ENCODE measurements at regions not wholly inside any gene's neighbourhood (a gene's known extent, or its start where the extent isn't known, plus 50 kb on each side); places are given as distances from the start of the nearest gene placed in this dataset.
"Not testable (repeated sequence)": the region's sequence is repeated elsewhere in the genome, so short reads cannot be mapped to it uniquely, and the experiment has no call there.

DNA sequence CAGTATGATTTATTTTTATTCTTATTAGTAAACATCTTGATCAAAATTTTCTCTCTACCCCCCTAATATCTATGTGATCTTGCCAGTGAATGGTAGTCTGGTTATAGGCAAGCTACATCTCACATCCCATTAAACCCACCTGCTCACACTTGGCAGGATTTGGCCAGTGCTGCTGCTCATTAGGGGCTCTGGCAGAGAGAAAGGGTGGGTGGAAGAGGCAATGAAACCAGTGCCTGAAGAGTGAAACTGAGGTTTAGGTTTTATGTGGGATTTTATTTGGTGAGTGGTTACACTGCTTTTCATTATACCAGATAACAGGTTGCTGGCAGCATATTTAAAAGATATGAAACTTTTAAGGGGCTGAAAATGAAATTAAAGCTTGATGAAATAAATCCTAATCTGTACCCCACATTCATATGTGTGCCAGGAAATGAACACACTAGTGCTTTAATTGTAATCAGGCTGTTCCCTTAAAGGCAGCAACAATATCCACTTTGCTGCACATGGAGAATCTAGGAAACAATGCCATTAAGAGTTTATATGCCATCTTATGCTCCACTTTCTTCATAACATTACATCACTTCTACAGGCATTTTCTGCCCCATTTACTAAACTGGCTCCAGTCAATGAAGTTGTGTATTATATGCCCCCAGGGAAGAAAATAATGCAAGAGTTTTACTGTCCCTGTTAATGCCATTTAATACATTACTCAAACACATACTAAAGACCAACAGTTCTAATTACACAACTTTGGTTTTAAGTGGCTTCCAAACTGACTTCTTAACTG lies 688.7 kb downstream of the MECOM start:
- DNase-seq, result peak; percentile 41

GRCh38 chr3:168973897-168974296 lies 689.6 kb downstream of the MECOM start:
- no peak for DNase-seq

- DNase-seq, result no peak
Observed at GRCh38 chr3:168973206-168973605, 690.3 kb downstream of the MECOM start.

DNA sequence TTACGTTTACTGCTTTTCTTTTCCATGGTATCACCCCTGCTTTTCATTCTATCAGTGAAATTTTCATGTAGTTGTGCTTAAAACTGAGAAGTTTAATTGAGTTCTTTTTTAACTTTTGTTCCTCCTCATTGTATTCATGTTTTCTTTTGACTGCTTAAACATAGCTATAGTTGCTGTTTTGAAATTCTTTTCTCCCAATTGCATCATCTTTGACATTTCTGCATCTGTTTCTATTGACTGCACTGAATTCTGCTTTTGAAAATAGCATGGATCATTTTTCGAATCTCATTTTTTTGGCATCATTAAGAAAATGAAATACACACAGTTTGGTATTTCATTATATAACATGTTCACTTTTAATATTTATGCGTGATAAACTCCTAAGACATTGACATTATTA lies 694.9 kb downstream of the MECOM start:
- DNase-seq, result no peak

DNA sequence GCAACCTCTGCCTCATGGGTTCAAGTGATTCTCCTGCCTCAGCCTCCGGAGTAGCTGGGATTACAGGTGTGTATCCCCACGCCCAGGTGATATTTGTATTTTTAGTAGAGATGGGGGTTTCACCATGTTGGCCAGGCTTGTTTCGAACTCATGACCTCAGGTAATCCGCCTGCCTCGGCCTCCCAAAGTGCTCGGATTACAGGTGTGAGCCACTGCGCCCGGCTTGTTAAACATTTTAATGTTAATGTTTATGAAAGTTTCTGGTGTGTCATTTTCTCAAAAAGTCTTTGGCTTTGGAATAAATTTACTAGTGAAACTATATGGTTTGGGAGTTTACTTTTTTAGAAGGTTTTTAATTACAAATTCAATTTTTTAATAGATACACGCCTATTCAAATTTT lies 698.8 kb downstream of the MECOM start:
- DNase-seq, result no peak

- DNase-seq, result no peak
Observed at GRCh38 chr3:168961271-168961670, 702.2 kb downstream of the MECOM start.

DNA sequence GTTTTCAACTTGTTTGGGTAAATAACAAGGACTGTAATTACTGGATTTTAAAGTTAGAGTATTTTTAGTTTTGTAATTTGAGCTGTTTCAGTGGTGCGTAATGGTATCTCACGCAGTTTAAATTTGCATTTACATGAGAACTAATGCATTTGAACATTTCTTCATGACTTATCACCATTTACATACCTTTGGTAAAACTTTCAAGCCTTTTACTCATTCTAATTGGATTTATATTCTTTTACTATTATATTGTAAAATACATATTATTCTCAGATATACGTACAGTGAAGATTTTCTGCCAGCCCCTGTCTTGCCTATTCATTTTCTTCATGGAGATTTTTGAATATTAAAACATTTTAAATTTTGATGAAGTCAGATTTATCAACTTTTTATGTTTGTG lies 703.8 kb downstream of the MECOM start:
- no peak for DNase-seq

- no peak for DNase-seq
Observed at GRCh38 chr3:168958466-168958865, 705.0 kb downstream of the MECOM start.

DNA sequence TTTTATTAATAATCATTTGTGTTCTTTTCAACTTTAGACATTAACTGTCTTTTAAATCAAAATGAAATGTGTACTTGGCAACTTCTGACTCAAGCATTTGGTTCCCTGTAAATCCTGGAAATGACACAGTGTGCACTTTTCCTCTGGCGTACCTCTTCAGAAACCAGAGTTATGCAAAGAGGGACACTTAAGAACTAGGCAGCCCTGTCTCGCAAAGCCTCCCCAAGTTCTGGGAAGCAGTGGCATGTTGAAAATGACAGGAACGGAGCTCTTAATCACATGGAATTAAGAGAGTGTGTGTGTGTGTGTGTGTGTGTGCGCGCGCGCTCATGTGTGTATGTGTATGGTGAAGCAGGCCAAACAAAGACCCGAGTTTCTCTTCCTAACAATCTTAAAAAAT lies 707.4 kb downstream of the MECOM start:
- no peak for DNase-seq

GRCh38 chr3:168952551-168952950 lies 711.0 kb downstream of the MECOM start:
- peak; percentile 65 for DNase-seq

DNA sequence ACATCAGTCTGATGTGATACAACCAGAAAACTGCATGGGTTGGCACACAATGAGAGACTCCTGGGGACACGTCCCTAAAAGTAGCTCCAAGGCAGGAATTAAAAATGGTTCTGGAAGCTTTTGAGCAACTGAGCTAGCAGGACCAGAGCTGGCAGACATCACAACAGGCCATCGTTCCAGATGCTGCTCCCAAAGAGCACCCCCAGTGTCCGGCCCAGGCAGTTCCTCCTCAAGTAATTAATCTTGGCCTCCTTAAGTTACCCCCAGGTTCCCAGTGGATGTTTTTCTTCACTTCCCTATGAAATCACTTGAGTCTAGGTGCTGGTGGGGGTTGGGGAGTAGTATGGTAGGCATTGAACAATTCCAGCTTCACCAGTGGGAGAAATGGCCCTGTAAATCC lies 711.6 kb downstream of the MECOM start:
- no peak for DNase-seq

- no peak for DNase-seq
Observed at GRCh38 chr3:168951368-168951767, 712.1 kb downstream of the MECOM start.

GRCh38 chr3:168950622-168951021 lies 712.9 kb downstream of the MECOM start:
- no peak for DNase-seq

DNA sequence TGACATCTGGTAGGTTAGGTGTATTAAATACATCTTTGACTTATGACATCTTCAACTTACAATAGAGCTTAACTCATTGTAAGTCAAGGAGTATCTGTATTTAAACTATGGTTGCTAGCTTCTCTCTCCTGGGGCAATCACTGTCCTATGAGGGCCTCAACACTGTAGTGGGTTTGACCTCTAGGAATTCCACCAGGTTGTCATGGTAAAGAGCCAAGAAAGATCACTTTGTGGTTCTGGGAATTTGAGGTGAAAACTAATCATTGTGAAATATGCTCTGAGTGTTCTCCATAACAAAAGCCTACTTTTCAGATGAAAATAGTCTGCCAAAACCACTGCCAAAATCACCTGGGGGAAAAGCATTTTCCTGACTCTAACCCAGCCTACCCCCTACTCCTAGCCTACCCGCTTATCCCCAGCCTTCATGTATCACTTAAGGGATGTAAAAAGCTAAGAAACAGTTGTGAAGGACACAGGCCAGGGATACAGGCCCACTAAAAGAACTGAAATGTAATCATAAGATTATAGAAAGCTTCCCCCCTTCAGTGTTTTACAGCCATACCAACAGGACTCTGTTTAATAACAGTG lies 723.8 kb downstream of the MECOM start:
- DNase-seq, result no peak

- DNase-seq, result no peak
Observed at GRCh38 chr3:168933614-168934013, 729.9 kb downstream of the MECOM start.

DNA sequence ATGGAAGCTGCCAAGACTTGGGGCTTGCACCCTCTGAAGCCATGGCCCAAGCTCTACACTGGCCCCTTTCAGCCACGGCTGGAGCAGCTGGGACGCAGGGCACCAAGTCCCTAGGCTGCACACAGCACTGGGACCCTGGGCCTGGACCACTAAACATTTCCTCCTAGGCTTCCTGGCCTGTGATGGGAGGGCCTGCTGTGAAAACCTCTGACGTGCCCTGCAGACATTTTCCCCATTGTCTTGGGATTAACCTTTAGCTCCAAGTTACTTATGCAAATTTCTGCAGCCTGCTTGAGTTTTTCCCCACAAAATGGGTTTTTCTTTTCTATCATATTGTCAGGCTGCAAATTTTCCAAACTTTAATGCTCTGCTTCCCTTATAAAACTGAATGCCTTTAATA lies 733.5 kb downstream of the MECOM start:
- not testable (repeated sequence) for DNase-seq

- DNase-seq, result no peak
Observed at GRCh38 chr3:168926426-168926825, 737.1 kb downstream of the MECOM start.

DNA sequence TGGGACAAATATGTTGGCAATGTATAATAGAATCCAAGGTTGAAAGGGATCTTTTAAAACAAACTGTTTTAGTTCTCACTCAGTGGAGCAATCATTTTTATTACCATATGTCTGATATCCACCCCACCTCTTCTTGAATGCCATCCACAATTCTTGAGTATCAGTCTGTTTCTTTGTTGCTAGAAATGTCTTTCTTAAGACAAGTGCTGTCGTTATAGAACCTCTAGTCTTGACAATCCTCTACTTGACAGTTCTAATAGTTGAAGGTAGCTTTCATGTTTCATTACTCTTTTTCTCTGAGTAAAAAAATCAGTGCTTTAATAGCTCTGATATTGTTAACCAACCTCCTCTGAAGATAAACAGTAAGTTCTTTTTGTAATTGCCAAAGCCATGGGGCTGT lies 737.9 kb downstream of the MECOM start:
- no peak for DNase-seq

- no peak for DNase-seq
Observed at GRCh38 chr3:168914662-168915061, 748.9 kb downstream of the MECOM start.

DNA sequence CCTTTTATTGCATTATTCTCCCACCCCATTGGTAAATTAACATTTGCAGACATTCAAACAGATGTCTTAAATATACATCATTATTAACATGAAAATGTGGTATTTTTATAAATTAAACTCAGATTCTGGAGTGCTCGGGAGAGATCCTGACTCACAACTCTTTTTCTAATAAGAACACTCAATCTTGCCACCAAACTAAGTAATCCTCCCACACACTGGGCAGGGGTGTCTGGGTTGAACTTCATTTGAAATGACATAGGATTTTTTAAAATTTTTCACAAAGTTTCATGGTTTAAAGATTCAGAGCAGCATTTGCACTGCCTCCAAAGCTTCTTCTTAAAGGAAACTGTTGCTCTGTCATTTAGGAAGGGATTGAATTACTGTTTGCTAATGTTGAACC lies 754.3 kb downstream of the MECOM start:
- no peak for DNase-seq

GRCh38 chr3:168895419-168895818 lies 768.1 kb downstream of the MECOM start:
- no peak for DNase-seq

GRCh38 chr3:168894214-168894613 lies 769.3 kb downstream of the MECOM start:
- no peak for DNase-seq

- DNase-seq, result no peak
Observed at GRCh38 chr3:168889666-168890065, 773.8 kb downstream of the MECOM start.

DNA sequence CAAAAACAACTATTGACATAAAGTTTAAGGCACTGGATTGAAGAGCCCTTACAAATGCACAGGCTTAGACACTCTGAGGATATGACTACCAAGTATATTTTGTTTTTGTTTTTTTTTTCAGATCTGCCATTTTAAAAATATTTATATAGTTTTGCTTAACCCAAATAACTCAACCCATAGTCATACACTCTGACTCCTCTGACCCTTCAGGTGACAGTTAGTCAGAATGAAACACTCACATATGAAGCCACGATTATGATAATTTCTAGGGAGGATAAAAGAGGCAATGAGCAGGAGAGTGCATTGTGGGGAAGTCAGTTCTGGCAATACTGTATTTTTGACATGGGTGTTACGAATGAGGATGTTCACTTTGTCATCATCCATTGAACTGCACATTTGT lies 774.7 kb downstream of the MECOM start:
- DNase-seq, result no peak

DNA sequence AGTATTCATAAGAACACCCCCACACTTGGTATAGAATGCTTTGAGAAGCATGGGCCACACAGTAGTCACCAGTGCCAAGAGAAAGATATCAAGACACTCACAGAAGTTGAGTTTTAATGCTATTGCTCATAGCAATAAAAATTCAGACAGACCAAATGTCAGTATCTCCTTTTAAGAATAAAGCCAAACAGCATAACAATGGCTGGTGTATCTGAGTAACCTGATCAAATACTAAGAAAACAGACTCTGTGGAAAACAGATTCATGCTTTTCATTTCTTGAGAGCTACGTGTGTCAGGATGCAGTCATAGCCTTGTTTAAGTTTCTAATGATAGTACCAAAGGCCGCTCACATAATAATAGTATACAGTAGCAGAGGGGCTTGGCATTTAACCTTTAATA lies 778.5 kb downstream of the MECOM start:
- no peak for DNase-seq

All from DMS 273 treated with DMSO at 0.1 percent for 48 hours (cell line).